ENCODE measurements at regions not wholly inside any gene's neighbourhood (a gene's known extent, or its start where the extent isn't known, plus 50 kb on each side); places are given as distances from the start of the nearest gene placed in this dataset.

DNA sequence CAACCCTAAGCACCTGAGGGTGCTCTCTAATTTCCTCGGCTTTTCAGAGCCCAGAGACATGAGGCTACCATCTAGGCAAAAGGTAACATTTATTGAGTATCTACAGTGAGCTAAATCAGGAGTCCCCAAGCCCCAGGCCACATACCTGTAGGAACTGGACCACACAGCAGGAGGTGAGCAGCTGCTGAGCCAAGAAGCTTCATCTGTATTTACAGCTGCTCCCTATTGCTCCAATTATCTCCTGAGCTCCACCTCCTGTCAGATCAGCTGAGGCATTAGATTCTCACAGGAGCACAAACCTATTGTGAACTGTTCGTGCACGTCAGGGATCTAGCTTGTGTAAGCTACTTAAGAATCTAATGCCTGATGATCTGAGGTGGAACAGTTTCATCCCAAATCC is 70.2 kb downstream of the RND3 start:
- DNase-seq (ENCODE audit: low read depth, low spot score) = no peak

DNA sequence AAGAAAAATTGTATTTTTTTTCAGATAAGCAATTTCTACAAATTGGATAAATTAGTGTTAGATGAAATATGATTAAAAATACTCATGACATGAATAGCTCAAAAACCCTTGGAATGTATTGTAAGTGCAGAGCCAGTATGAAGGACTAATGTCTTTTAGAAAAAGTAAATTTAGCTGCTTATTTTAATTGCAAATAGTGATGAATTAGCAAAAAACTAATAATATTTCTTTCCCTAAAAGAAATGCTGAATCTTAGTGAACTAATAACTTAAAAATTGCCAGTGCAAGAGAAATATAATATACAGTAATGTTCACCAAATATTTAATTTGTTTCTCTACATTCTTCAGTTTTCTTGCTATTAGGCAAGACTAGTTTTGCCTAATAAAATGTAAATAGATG is 72.4 kb downstream of the RND3 start:
- DNase-seq (ENCODE audit: low read depth, low spot score) = no peak

DNA sequence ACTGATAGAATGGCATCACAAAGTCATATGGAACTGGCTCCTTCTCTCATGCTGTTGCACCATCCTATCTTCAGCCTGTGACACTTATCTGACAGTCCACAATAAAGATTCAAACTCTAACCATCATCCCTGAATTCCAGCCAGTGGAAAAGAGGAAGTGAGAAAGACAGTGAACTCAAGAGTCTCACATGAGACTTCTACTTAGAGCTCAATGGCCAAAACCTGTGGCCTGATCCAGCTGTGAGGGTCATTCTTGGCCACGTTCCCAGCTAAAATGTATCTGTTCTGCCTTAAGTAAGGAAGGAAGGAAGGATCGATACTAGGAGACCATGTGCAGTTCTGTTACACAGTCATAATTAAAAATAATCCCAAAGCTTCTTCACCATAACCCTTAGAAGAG is 73.6 kb downstream of the RND3 start:
- no peak for DNase-seq (ENCODE audit: low read depth, low spot score)

DNA sequence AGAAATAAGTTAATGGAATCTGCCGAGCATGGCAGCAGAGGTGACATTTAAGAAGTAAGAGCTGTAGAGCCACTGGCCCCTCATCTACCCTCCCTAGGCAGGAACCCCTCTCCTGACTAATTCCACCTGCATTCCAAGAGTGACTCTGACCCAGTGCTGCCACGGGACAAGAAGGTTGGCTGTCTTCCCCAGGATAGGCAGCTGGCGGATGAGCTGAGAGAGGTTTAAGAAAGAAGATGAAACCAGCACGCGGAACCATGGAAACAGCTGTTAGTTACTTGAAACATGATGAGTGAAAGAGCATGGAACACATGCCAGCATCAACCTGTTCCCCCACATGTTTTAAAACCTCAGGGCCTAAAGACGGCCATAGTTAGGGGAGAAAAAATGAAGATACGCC is 74.1 kb downstream of the RND3 start:
- DNase-seq (ENCODE audit: low read depth, low spot score) = no peak

GRCh38 chr2:150410809-150411208 is 76.7 kb downstream of the RND3 start:
- DNase-seq (ENCODE audit: low read depth, low spot score) = no peak

DNA sequence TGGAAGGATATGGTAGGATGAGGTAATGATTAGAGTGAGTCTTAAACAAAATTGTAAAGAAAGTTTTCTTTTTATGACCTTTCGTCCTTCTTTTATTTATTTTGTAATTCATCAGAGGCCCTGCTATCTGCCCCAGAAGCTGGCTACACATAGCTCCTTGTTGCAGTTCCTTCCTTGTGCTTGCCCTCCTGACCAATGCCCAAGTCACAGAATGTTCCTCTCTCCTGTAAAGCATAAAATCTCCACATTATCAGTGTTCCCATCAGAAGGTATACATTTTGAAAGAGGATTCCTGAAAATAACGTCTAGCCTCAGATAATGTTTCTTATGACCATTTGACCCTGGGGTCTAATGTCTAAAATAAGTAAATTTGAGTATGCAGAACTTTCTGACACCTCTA is 78.3 kb downstream of the RND3 start:
- no peak for DNase-seq (ENCODE audit: low read depth, low spot score)

GRCh38 chr2:150404147-150404546 is 83.3 kb downstream of the RND3 start:
- no peak for DNase-seq (ENCODE audit: low read depth, low spot score)

DNA sequence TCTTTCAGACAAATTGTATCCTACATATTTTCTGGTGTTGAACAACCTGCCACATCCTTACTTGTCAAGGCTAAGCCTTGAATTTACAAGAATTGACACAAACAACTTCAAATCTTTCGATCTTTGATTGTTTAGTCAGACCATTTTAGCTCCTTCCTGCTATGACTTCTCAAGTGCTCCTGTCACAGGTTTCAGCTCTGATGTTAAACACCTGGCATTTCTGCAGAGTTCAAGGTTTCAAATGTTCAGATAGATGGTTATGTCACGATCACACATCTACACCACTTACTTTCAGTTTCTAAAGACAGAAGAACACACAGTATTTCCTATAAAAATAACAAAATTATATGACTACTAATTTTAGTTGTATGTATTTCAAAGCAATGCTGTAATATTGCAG is 84.0 kb downstream of the RND3 start:
- no peak for DNase-seq (ENCODE audit: low read depth, low spot score)

DNA sequence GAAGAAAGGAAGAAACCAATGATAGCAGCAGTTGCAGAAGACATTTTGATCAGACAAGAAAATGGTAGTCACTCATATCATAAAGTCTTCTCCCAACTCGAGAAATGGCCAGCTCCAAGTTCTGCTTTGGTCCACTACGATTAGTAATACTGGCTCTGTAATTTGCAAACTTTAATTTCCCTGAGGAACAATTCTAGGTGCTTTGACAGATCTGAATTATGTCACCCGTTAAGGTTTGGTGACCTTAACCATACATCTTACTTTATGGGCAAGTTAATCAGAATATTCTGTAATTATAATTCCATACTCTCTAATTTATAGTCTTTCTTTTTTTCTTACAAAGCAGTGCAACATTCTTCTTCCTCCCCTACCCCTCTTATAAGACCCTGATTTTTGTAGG is 84.5 kb downstream of the RND3 start:
- no peak for DNase-seq (ENCODE audit: low read depth, low spot score)

GRCh38 chr2:150400849-150401248 is 86.6 kb downstream of the RND3 start:
- DNase-seq (ENCODE audit: low read depth, low spot score) = no peak

- DNase-seq (ENCODE audit: low read depth, low spot score) = no peak
Observed at GRCh38 chr2:150392614-150393013, 94.9 kb downstream of the RND3 start.

- DNase-seq (ENCODE audit: low read depth, low spot score) = no peak
Observed at GRCh38 chr2:150391779-150392178, 95.7 kb downstream of the RND3 start.

DNA sequence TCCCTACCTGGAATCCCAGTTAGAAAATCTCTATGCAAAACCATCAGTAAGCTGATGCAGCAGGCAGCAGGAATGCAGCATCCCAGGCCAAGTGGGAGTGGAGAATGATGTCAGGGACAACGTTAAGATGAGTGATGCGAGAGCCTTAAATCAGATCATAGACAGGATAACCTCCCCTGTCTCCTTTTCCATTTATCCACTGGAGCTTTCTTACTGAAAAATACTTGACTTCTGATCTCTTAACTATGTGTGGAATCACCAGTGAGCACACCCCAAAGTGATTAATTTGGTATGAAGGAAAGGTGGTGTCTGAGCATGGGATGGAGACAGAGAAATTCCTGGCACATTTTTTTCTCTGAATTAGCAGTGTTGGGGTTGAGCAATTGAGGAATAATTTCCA is 98.0 kb downstream of the RND3 start:
- no peak for DNase-seq (ENCODE audit: low read depth, low spot score)

DNA sequence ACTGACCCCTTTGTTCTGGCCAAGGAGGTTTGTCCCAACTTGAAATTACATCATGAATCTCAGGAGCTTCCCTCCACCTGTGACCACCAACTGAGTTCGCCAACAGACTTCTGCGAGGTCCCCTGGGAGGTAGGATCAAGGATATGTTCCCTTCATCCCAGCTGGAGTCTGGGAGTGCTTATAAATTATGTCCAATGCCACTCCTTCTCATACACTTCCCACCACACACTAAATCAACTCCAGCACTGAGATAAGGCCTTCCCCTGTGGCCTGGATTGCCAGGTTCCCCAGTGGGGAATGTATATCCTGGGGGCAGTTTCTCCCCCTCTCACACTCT is 99.2 kb downstream of the RND3 start:
- DNase-seq (ENCODE audit: low read depth, low spot score) = no peak

GRCh38 chr2:150387586-150388288 is 99.7 kb downstream of the RND3 start:
- no peak for DNase-seq (ENCODE audit: low read depth, low spot score)

DNA sequence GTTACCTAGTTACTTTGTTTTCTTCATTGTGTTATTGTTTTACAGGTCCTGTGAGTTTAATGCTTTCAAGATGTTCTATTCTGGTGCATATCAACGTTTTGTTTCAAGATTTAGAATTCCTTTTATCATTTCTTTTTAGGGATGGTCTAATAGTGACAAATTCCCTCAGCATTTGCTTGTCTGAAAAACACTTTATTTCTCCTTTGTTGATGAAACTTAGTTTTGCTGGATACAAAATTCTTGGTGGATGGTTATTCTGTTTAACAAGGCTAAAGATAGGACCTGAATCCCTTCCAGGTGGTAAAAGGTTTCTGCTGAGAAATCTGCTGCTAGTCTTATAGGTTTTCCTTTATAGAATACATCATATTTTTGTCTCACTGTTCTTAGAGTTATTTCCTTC is 102.3 kb downstream of the RND3 start:
- DNase-seq (ENCODE audit: low read depth, low spot score) = no peak

DNA sequence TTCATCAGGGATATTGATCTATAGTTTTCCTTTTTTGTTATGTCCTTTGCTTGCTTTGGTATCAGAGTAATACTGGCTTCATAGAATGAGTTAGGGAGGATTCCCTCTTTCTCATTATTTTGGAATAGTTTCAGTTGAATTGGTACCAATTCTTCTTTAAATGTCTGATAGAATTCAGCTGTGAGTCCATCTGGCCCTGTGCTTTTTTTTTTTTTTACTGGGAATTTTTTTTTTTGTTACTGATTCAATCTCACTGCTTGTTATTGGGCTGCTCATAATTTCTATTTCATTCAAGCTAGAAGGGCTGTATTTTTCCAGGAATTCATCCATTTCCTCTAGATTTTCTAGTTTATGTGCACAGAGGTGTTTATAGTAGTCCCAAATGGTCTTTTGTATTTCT is 103.9 kb downstream of the RND3 start:
- no peak for DNase-seq (ENCODE audit: low read depth, low spot score)

DNA sequence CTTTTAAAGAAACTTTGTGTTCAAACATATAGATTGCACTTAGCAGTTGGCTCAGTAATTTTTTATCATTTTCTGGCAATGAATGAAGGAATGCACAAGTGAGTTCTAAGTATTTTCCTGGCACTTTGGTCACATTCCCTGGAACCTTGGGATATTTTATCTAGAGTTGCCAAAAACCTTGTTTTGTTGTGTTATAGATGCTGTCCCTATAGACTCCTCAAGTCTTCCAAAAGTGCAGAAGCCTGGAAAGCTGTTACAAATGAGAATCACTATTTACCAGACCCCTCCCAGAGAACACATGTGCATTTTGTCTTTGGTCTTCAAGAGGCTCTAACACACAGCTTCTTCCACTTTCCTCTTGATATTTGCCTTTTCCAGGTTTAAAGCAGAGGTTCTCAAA is 108.3 kb downstream of the RND3 start:
- no peak for DNase-seq (ENCODE audit: low read depth, low spot score)

DNA sequence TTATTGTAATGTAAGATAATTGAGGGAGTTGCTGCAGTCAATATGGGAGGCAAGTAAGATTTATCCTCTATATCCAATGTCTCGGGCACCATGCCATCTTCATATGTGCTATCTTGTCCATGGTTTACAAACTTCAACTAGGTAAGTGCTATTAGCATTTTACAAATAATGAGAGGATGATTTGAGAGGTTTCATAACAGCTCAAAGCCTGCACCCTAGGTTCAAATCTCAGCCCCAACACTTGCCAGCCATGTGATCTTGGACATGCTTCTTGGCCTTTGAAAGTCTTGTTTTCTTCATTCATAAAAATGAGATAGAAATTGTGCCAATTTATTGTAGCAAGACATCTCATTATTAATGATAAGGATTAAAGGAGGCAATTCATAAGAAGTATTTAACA is 108.8 kb downstream of the RND3 start:
- DNase-seq (ENCODE audit: low read depth, low spot score) = no peak

GRCh38 chr2:150376553-150377335 is 110.7 kb downstream of the RND3 start:
- DNase-seq (ENCODE audit: low read depth, low spot score) = no peak

DNA sequence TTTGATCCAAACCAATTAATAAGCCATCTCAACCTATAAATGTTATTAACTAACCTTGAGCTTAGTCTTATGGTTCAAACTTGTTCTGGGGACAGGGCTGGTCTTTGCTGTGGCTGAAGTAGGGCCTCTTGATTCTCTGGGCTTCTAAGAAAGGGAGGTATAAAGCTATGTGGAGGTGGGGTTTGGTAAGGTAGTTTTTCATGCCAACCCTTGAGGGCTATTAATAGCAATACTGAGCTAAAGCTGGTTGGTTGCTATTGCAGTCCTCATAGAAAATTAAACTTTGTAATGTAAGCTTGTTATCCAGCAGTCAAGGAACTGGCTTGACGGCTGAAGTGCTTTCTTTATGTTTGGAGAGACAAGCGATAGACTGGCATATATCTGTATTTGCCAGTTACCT is 112.1 kb downstream of the RND3 start:
- DNase-seq (ENCODE audit: low read depth, low spot score) = no peak

DNA sequence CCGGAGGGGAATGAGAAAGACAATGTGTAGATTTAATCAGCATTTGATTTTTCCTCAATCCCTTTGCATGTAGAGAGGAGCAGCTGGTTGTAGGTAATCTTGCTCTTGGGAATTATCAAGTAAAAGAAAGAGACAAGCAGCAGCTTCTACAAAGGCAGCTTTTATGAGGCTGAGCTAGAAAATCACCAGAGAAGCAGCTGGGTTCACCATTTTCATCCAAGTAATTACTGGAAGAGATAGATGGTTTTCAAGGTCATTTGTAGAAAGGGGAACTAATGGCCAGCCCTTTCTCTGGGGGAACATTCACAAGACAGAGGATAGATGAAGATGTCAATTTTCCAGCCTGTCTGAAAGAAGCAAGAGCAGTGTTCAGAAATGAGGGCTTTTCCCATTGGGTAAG is 113.0 kb downstream of the RND3 start:
- no peak for DNase-seq (ENCODE audit: low read depth, low spot score)

DNA sequence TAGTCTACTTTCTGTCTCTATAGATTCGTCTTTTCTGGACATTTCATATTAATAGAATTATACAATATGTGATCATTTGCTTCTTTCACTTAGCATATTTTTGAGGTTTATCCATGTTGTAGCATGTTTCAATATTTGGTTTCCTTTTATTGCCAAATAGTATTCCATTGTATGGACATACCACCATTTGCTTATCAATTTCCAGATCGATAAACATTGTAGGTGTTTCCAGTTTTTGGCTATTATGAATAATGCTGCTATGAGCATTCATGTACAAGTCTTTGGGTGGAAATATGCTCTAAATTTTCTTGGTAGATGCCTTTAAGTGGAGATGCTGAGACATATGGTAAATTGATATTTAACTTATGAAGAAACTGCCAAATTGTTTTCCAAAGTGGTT is 114.1 kb downstream of the RND3 start:
- no peak for DNase-seq (ENCODE audit: low read depth, low spot score)

Measured in smooth muscle cell of the brain vasculature (primary cell).